Heart left ventricle (tissue), 16 donors: ENCODE measurements at regions not wholly inside any gene's neighbourhood (a gene's known extent, or its start where the extent isn't known, plus 50 kb on each side); places are given as distances from the start of the nearest gene placed in this dataset.

Experiments
- ATAC-seq, 4 donors: fragments of 200-7000 bp; cut with Tn5 transposase; one replicate each; pipeline ENCODE4 v1.9.1; 2020 to 2022; ENCODE audit warnings: moderate library complexity in 4 of 4, mild to moderate bottlenecking in 3 of 4, moderate number of reproducible peaks in 1 of 4
- DNase-seq, 5 donors: peaks; one replicate each; pipeline ENCODE4 v3.0.0-alpha.2; 2020
- H3K27ac ChIP-seq, 12 donors: fragments of 200-600 bp; sonication (generic) in 4 of 12; one replicate each; pipeline versions ENCODE4 v1.5.0 to v1.8.0; 2016 to 2022; ENCODE audit warnings: mild to moderate bottlenecking in 2 of 12
- H3K27me3 ChIP-seq, 9 donors: fragments of 200-600 bp; sonication (generic) in 2 of 9; one replicate each; pipeline versions ENCODE4 v1.5.1 to v1.8.0; 2016 to 2022; ENCODE audit warnings: mild to moderate bottlenecking in 3 of 9
- H3K36me3 ChIP-seq, 9 donors: fragments of 200-600 bp; sonication (generic) in 2 of 9; one replicate each; pipeline versions ENCODE4 v1.5.0 to v1.8.0; 2018 to 2022; ENCODE audit warnings: mild to moderate bottlenecking in 2 of 9
- H3K4me1 ChIP-seq, 12 donors: fragments of 200-600 bp; sonication (generic) in 4 of 12; one replicate each; pipeline versions ENCODE4 v1.5.0 to v1.8.0; 2016 to 2022; ENCODE audit warnings: mild to moderate bottlenecking in 3 of 12
- H3K4me3 ChIP-seq, 12 donors: fragments of 200-600 bp; sonication (generic) in 4 of 12; one replicate each; pipeline versions ENCODE4 v1.5.0 to v1.8.0; 2017 to 2022; ENCODE audit warnings: mild to moderate bottlenecking in 9 of 12, moderate library complexity in 4 of 12
- H3K9me3 ChIP-seq, 12 donors: fragments of 200-600 bp; sonication (generic) in 4 of 12; one replicate each; pipeline versions ENCODE4 v1.5.0 to v1.8.0; 2016 to 2022; ENCODE audit warnings: mild to moderate bottlenecking in 1 of 12
- POLR2A ChIP-seq, 2 donors: fragments of 450-650 bp; IDR thresholded peaks; one replicate each; pipeline ENCODE4 v1.6.1; 2017; ENCODE audit warnings: antibody characterized with exemption in 2 of 2, mild to moderate bottlenecking in 2 of 2, moderate library complexity in 2 of 2
- WGBS, 4 donors: extraction: QIAGEN DNeasy Blood & Tissue Kit in 2 of 4; methylation state at CpG; one replicate each; pipeline versions ENCODE4 v1.1.5 to v1.1.7; 2013 to 2018; 5-methylcytosine and 5-hydroxymethylcytosine counted together
- intact Hi-C, 10 donors: fragments of 100-400 bp; cut with DNase I; formaldehyde crosslinking; loops; one replicate each; pipeline versions ENCODE4 v1.11.1 to v1.14.2; 2022
- TF ChIP-seq, protein P1 (sequence below), 12 donors: fragments of 200-600 bp; sonication (generic) in 4 of 12; IDR thresholded peaks; one replicate each; pipeline versions ENCODE4 v1.5.0 to v1.8.0; 2018 to 2022; ENCODE audit warnings: antibody characterized with exemption in 12 of 12, mild to moderate bottlenecking in 5 of 12
- donor health status: ischemic (EF 13 %, LVEDD 7.1; RV severe dilation, severe dysfunction).
- donor health status: healthy with polysubstance abuse.
- donor health status: DM: no; HTN: yes; CAD: no.
- donor health status: DM: no; HTN: no; CAD: no.
- donor health status: ischemic (EF 25% LVEDD 6.9; RV normal size, moderate dysfunction).
- donor health status: ischemic (EF 25% LVEDD 5.7; RV mildly dilated, moderate dysfunction).
- donor health status: healthy.
- donor health status: DM: yes; HTN: yes; CAD: no.
- donor health status: ischemic (EF 35%, LVEDD 5.7; RV mildly dilated, moderate dysfunction).
- donor health status: nonischemic (EF 11% LVEDD 7.7; RV severe dilation, severe dysfunction).
- donor health status: DM: yes; HTN: yes; CAD: no.
- donor health status: PGD.
- donor health status: ischemic (EF 29% LVEDD 5.4; RV normal size, mild dysfunction).
- donor health status: nonischemic (EF 23%, LVEDD 6.1; RV moderate dilation, normal function).

DNA sequence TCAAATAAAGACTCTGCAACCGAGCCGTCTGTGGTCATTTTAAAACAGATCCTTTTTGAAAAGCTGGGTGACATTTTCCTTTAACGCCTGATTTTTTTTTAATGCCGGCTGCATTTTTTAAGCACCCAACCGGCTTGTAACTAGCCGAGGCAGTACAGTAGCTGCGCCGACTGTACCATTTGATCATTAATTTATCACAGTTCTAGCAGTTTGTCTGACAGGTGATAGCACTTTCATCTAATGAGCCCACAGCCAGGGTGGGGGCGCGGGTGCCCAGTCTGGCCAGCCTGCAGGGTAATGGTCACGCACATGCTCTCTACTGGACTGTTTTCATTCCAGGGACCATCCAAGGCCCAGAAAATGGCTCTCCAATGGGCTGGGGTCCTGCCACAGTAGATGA lies 68.8 kb downstream of the IRX5 start:
- intact Hi-C loops = no loop called here
- no peak overlapping the region for H3K4me3 ChIP-seq
- DNase-seq (no peak), ATAC-seq (no peak)
- H3K9me3 ChIP-seq = no peaks in the 10 kb centered on the region
- H3K27me3 ChIP-seq = peaks cover 0 to 29% (median 0%) of the 10 kb centered on the region in 9 donors
- H3K27ac ChIP-seq = no peak overlapping the region
- H3K4me1 ChIP-seq = no peaks in the 10 kb centered on the region
- 67 to 76% (median 70%) methylated on average over 10 to 11 of the region's 11 CpGs for WGBS, 4 donors
- TF ChIP-seq, protein P1, sequence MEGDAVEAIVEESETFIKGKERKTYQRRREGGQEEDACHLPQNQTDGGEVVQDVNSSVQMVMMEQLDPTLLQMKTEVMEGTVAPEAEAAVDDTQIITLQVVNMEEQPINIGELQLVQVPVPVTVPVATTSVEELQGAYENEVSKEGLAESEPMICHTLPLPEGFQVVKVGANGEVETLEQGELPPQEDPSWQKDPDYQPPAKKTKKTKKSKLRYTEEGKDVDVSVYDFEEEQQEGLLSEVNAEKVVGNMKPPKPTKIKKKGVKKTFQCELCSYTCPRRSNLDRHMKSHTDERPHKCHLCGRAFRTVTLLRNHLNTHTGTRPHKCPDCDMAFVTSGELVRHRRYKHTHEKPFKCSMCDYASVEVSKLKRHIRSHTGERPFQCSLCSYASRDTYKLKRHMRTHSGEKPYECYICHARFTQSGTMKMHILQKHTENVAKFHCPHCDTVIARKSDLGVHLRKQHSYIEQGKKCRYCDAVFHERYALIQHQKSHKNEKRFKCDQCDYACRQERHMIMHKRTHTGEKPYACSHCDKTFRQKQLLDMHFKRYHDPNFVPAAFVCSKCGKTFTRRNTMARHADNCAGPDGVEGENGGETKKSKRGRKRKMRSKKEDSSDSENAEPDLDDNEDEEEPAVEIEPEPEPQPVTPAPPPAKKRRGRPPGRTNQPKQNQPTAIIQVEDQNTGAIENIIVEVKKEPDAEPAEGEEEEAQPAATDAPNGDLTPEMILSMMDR (IDR thresholded peaks at IDR 0.05) = no peak
- no peak for TF ChIP-seq POLR2A (IDR thresholded peaks at IDR 0.05)
- no peaks in the 10 kb centered on the region for H3K36me3 ChIP-seq

DNA sequence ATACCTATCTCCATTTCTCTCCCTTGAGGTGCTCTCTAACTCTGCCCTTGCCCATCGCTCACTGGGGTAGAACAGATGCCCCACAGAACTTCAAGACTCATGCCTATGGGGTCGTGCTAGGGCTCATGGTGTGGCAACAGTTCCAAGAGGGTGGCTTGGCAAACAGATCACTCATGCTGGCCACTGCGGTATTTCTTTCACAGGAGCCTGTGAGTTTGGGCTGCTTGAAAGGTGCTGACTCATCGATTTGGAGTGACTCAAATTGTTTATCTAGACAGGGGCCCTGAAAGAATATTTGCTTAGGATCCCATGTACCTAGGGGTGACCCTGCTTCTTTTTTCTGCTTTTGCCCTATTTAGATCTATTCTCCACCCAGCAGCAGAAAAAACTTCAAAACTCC lies 69.9 kb downstream of the IRX5 start:
- ATAC-seq (no peak), DNase-seq (no peak)
- Histone ChIP-seq H3K4me1 (no peaks in the 10 kb centered on the region), H3K9me3 (no peaks in the 10 kb centered on the region), H3K27ac (no peak overlapping the region), H3K4me3 (no peak overlapping the region), H3K27me3 (peaks cover 0 to 31% (median 0%) of the 10 kb centered on the region in 9 donors), H3K36me3 (no peaks in the 10 kb centered on the region)
- intact Hi-C loops = no loop called here
- WGBS, 4 donors = 67 to 79% (median 77%) methylated on average over 4 of the region's 4 CpGs
- TF ChIP-seq POLR2A (IDR thresholded peaks at IDR 0.05) = no peak
- TF ChIP-seq, protein P1 (IDR thresholded peaks at IDR 0.05) = no peak

GRCh38 chr16:55001931-55002330 lies 71.3 kb downstream of the IRX5 start:
- Histone ChIP-seq H3K9me3 (no peaks in the 10 kb centered on the region), H3K36me3 (no peaks in the 10 kb centered on the region), H3K4me3 (no peak overlapping the region), H3K27ac (no peak overlapping the region), H3K4me1 (no peaks in the 10 kb centered on the region), H3K27me3 (peaks cover 0 to 34% (median 0%) of the 10 kb centered on the region in 9 donors)
- DNase-seq (no peak), ATAC-seq (no peak)
- no peak for TF ChIP-seq POLR2A (IDR thresholded peaks at IDR 0.05)
- 50 to 66% (median 59%) methylated on average over 1 of the region's 1 CpG for WGBS, 4 donors
- intact Hi-C loops = no loop called here

GRCh38 chr16:55002419-55002818 lies 71.8 kb downstream of the IRX5 start:
- no peak overlapping the region for H3K27ac ChIP-seq
- no peak for ATAC-seq
- no peak overlapping the region for H3K4me3 ChIP-seq
- no peaks in the 10 kb centered on the region for H3K4me1 ChIP-seq
- 55 to 61% (median 58%) methylated on average over 5 of the region's 5 CpGs for WGBS, 4 donors
- intact Hi-C loops = no loop called here
- no peaks in the 10 kb centered on the region for H3K9me3 ChIP-seq
- no peak for DNase-seq
- peaks cover 0 to 29% (median 0%) of the 10 kb centered on the region in 9 donors for H3K27me3 ChIP-seq
- no peaks in the 10 kb centered on the region for H3K36me3 ChIP-seq
- TF ChIP-seq POLR2A (IDR thresholded peaks at IDR 0.05) = no peak
- TF ChIP-seq, protein P1 (IDR thresholded peaks at IDR 0.05) = no peak

GRCh38 chr16:55003306-55003705 lies 72.6 kb downstream of the IRX5 start:
- Histone ChIP-seq H3K27me3 (peaks cover 0 to 22% (median 0%) of the 10 kb centered on the region in 9 donors), H3K4me3 (no peak overlapping the region), H3K4me1 (no peaks in the 10 kb centered on the region), H3K27ac (no peak overlapping the region), H3K9me3 (no peaks in the 10 kb centered on the region), H3K36me3 (no peaks in the 10 kb centered on the region)
- intact Hi-C loops = no loop called here
- no peak for DNase-seq
- TF ChIP-seq, protein P1 (IDR thresholded peaks at IDR 0.05) = no peak
- TF ChIP-seq POLR2A (IDR thresholded peaks at IDR 0.05) = no peak
- 56 to 66% (median 60%) methylated on average over 2 of the region's 2 CpGs for WGBS, 4 donors
- no peak for ATAC-seq
